ENCODE measurements at regions not wholly inside any gene's neighbourhood (a gene's known extent, or its start where the extent isn't known, plus 50 kb on each side); places are given as distances from the start of the nearest gene placed in this dataset.
"Not testable (repeated sequence)": the region's sequence is repeated elsewhere in the genome, so short reads cannot be mapped to it uniquely, and the experiment has no call there.

DNA sequence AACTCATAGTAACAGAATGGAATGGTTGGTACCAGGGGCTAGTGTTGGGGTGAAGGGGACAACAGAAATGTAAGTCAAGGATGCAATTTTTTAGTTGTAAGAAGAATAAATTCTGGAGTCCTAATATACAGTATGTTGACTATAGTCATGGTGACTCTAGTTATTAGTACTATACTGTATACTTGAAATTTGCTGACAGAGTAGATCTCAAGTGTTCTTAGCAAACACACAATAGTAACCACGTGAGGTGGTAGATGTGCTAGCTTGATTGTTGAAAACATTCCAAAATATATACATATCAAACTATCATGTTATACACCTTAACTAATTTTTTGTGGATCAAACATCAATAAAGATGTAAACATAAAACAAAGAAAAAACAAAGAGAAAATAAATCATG lies 1345.1 kb upstream of the PCDH20 start:
- Histone ChIP-seq H3K23ac (ENCODE audit: low read length) (no peak overlapping the region), H3K79me1 (ENCODE audit: low read length) (no peaks in the 10 kb centered on the region), H3K27ac (ENCODE audit: low read depth, low read length) (no peak overlapping the region), H4K5ac (ENCODE audit: low read length) (no peak overlapping the region), H2AK5ac (ENCODE audit: low read length) (no peak overlapping the region), H2BK5ac (ENCODE audit: low read length) (no peak overlapping the region), H3K4ac (ENCODE audit: low read depth, low read length) (no peak overlapping the region), H3K4me3 (ENCODE audit: low read length) (no peak overlapping the region), H3K56ac (ENCODE audit: low read length) (no peak overlapping the region), H3K79me2 (ENCODE audit: control insufficient read depth, insufficient read depth, low read length) (no peaks in the 10 kb centered on the region), H4K8ac (ENCODE audit: low read depth, low read length) (no peak overlapping the region), H3K36me3 (ENCODE audit: control insufficient read depth, insufficient read depth, low read length) (no peaks in the 10 kb centered on the region), H3K27me3 (ENCODE audit: insufficient read depth, low read length, poor library complexity) (no peaks in the 10 kb centered on the region), H3K4me1 (ENCODE audit: control insufficient read depth, low read depth, low read length) (no peaks in the 10 kb centered on the region), H3K9ac (ENCODE audit: low read length) (no peak overlapping the region), H3K4me2 (ENCODE audit: low read length) (no peak overlapping the region), H3K18ac (ENCODE audit: low read length) (no peak overlapping the region), H2BK120ac (ENCODE audit: low read depth, low read length) (no peak overlapping the region), H2BK15ac (replicated peaks; ENCODE audit: low read depth) (no peak overlapping the region)
- no CpG with 5 or more reads among the region's 1 CpG for WGBS (ENCODE audit: extremely low coverage, insufficient coverage, low lambda C conversion rate)
- DNase-seq: no peak

- Histone ChIP-seq H4K5ac (ENCODE audit: low read length) (no peak overlapping the region), H3K4ac (ENCODE audit: low read depth, low read length) (no peak overlapping the region), H3K79me1 (ENCODE audit: low read length) (no peaks in the 10 kb centered on the region), H3K27me3 (ENCODE audit: insufficient read depth, low read length, poor library complexity) (no peaks in the 10 kb centered on the region), H3K4me2 (ENCODE audit: low read length) (no peak overlapping the region), H2AK5ac (ENCODE audit: low read length) (no peak overlapping the region), H3K56ac (ENCODE audit: low read length) (no peak overlapping the region), H3K79me2 (ENCODE audit: control insufficient read depth, insufficient read depth, low read length) (no peaks in the 10 kb centered on the region), H3K9ac (ENCODE audit: low read length) (no peak overlapping the region), H2BK120ac (ENCODE audit: low read depth, low read length) (no peak overlapping the region), H4K8ac (ENCODE audit: low read depth, low read length) (no peak overlapping the region), H3K18ac (ENCODE audit: low read length) (no peak overlapping the region), H3K27ac (ENCODE audit: low read depth, low read length) (no peak overlapping the region), H2BK5ac (ENCODE audit: low read length) (no peak overlapping the region), H2BK15ac (replicated peaks; ENCODE audit: low read depth) (no peak overlapping the region), H3K23ac (ENCODE audit: low read length) (no peak overlapping the region), H3K36me3 (ENCODE audit: control insufficient read depth, insufficient read depth, low read length) (no peaks in the 10 kb centered on the region), H3K4me3 (ENCODE audit: low read length) (no peak overlapping the region), H3K4me1 (ENCODE audit: control insufficient read depth, low read depth, low read length) (no peaks in the 10 kb centered on the region)
- peak; percentile 51 for DNase-seq
- no CpG with 5 or more reads among the region's 2 CpGs for WGBS (ENCODE audit: extremely low coverage, insufficient coverage, low lambda C conversion rate)
These were observed 1332.0 kb upstream of the PCDH20 start for GRCh38 chr13:62747629-62748028.

DNA sequence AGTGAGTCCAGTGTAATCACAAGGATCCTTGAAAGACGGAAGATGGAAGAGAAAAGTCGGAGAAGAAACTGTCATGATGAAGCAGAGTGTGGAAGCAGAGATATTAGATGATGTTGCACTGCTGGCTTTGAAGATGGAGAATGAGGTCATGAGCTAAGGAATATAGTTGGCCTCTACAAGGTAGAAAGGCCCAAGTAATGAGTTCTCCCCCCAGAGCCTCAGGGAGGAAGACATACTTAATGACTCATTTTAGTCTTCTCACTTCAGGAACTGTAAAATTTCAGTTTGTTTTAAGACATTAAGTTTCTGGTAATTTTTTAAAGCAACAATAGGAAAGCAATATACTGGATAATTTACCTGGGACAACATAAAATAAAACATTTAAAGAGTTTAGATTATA lies 1331.5 kb upstream of the PCDH20 start:
- Histone ChIP-seq H3K4me3 (ENCODE audit: low read length) (no peak overlapping the region), H3K27me3 (ENCODE audit: insufficient read depth, low read length, poor library complexity) (no peaks in the 10 kb centered on the region), H2BK120ac (ENCODE audit: low read depth, low read length) (peak overlapping the region; percentile 38), H3K27ac (ENCODE audit: low read depth, low read length) (no peak overlapping the region), H3K79me2 (ENCODE audit: control insufficient read depth, insufficient read depth, low read length) (no peaks in the 10 kb centered on the region), H4K8ac (ENCODE audit: low read depth, low read length) (no peak overlapping the region), H4K5ac (ENCODE audit: low read length) (no peak overlapping the region), H3K56ac (ENCODE audit: low read length) (no peak overlapping the region), H2BK5ac (ENCODE audit: low read length) (no peak overlapping the region), H3K9ac (ENCODE audit: low read length) (no peak overlapping the region), H2AK5ac (ENCODE audit: low read length) (no peak overlapping the region), H3K4me1 (ENCODE audit: control insufficient read depth, low read depth, low read length) (no peaks in the 10 kb centered on the region), H3K36me3 (ENCODE audit: control insufficient read depth, insufficient read depth, low read length) (no peaks in the 10 kb centered on the region), H3K79me1 (ENCODE audit: low read length) (no peaks in the 10 kb centered on the region), H3K23ac (ENCODE audit: low read length) (no peak overlapping the region), H3K4ac (ENCODE audit: low read depth, low read length) (no peak overlapping the region), H3K4me2 (ENCODE audit: low read length) (no peak overlapping the region), H2BK15ac (replicated peaks; ENCODE audit: low read depth) (no peak overlapping the region), H3K18ac (ENCODE audit: low read length) (no peak overlapping the region)
- peak; percentile 20 for DNase-seq
- WGBS (ENCODE audit: extremely low coverage, insufficient coverage, low lambda C conversion rate): no CpG with 5 or more reads among the region's 2 CpGs

- H3K18ac ChIP-seq (ENCODE audit: low read length); H2BK120ac ChIP-seq (ENCODE audit: low read depth, low read length): not testable (repeated sequence)
- WGBS (ENCODE audit: extremely low coverage, insufficient coverage, low lambda C conversion rate): no CpG with 5 or more reads among the region's 9 CpGs
These were observed 1314.1 kb upstream of the PCDH20 start for GRCh38 chr13:62729746-62730145.

DNA sequence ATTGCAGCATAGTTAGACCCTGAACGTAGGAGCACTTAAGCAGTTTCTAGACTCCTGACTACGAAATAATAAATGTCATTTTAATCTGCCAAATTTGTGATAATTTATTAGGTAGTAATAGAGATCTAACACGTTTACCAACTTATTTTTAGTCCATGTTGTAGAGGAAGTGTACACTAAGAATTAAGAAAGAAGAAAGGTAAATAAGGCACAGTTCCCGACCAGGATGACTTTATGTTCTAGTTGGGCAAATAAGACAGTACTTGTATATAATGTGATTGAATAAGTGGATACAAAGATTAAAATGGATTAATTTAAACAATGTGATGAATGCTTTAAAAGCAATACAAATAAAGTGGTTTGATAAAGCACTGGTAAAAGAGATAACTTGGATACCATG lies 1306.2 kb upstream of the PCDH20 start:
- Histone ChIP-seq H3K9ac (ENCODE audit: low read length) (no peak overlapping the region), H3K56ac (ENCODE audit: low read length) (no peak overlapping the region), H3K23ac (ENCODE audit: low read length) (no peak overlapping the region), H4K8ac (ENCODE audit: low read depth, low read length) (no peak overlapping the region), H3K36me3 (ENCODE audit: control insufficient read depth, insufficient read depth, low read length) (no peaks in the 10 kb centered on the region), H3K4me3 (ENCODE audit: low read length) (no peak overlapping the region), H3K4ac (ENCODE audit: low read depth, low read length) (no peak overlapping the region), H2BK120ac (ENCODE audit: low read depth, low read length) (no peak overlapping the region), H2BK15ac (replicated peaks; ENCODE audit: low read depth) (no peak overlapping the region), H3K79me2 (ENCODE audit: control insufficient read depth, insufficient read depth, low read length) (no peaks in the 10 kb centered on the region), H3K4me2 (ENCODE audit: low read length) (no peak overlapping the region), H4K5ac (ENCODE audit: low read length) (no peak overlapping the region), H2BK5ac (ENCODE audit: low read length) (no peak overlapping the region), H3K4me1 (ENCODE audit: control insufficient read depth, low read depth, low read length) (no peaks in the 10 kb centered on the region), H3K18ac (ENCODE audit: low read length) (no peak overlapping the region), H3K27ac (ENCODE audit: low read depth, low read length) (no peak overlapping the region), H3K27me3 (ENCODE audit: insufficient read depth, low read length, poor library complexity) (no peaks in the 10 kb centered on the region), H3K79me1 (ENCODE audit: low read length) (no peaks in the 10 kb centered on the region), H2AK5ac (ENCODE audit: low read length) (no peak overlapping the region)
- WGBS (ENCODE audit: extremely low coverage, insufficient coverage, low lambda C conversion rate): no CpG with 5 or more reads among the region's 4 CpGs
- DNase-seq: no peak

More at GRCh38 chr13:62729746-62730145, 1314.1 kb upstream of the PCDH20 start:
- not testable (repeated sequence) for H2BK15ac ChIP-seq (replicated peaks; ENCODE audit: low read depth); H3K4me3 ChIP-seq (ENCODE audit: low read length); H2AK5ac ChIP-seq (ENCODE audit: low read length); H4K8ac ChIP-seq (ENCODE audit: low read depth, low read length); H3K4me2 ChIP-seq (ENCODE audit: low read length); H3K4me1 ChIP-seq (ENCODE audit: control insufficient read depth, low read depth, low read length); H2BK5ac ChIP-seq (ENCODE audit: low read length); H3K27me3 ChIP-seq (ENCODE audit: insufficient read depth, low read length, poor library complexity); H3K4ac ChIP-seq (ENCODE audit: low read depth, low read length); H3K79me2 ChIP-seq (ENCODE audit: control insufficient read depth, insufficient read depth, low read length); H3K23ac ChIP-seq (ENCODE audit: low read length); H3K79me1 ChIP-seq (ENCODE audit: low read length); H3K9ac ChIP-seq (ENCODE audit: low read length); H4K5ac ChIP-seq (ENCODE audit: low read length); H3K27ac ChIP-seq (ENCODE audit: low read depth, low read length); H3K56ac ChIP-seq (ENCODE audit: low read length); H3K36me3 ChIP-seq (ENCODE audit: control insufficient read depth, insufficient read depth, low read length); DNase-seq

- not testable (repeated sequence) for H3K4ac ChIP-seq (ENCODE audit: low read depth, low read length); H3K36me3 ChIP-seq (ENCODE audit: control insufficient read depth, insufficient read depth, low read length); H2BK120ac ChIP-seq (ENCODE audit: low read depth, low read length); H3K27me3 ChIP-seq (ENCODE audit: insufficient read depth, low read length, poor library complexity); H4K5ac ChIP-seq (ENCODE audit: low read length); H2AK5ac ChIP-seq (ENCODE audit: low read length); H3K18ac ChIP-seq (ENCODE audit: low read length); H3K27ac ChIP-seq (ENCODE audit: low read depth, low read length); H3K79me1 ChIP-seq (ENCODE audit: low read length); H3K79me2 ChIP-seq (ENCODE audit: control insufficient read depth, insufficient read depth, low read length); H4K8ac ChIP-seq (ENCODE audit: low read depth, low read length); H3K4me3 ChIP-seq (ENCODE audit: low read length); H3K23ac ChIP-seq (ENCODE audit: low read length); H3K9ac ChIP-seq (ENCODE audit: low read length); DNase-seq; H3K4me2 ChIP-seq (ENCODE audit: low read length); H2BK5ac ChIP-seq (ENCODE audit: low read length); H3K4me1 ChIP-seq (ENCODE audit: control insufficient read depth, low read depth, low read length); H3K56ac ChIP-seq (ENCODE audit: low read length); H2BK15ac ChIP-seq (replicated peaks; ENCODE audit: low read depth)
- WGBS (ENCODE audit: extremely low coverage, insufficient coverage, low lambda C conversion rate): no CpG with 5 or more reads among the region's 7 CpGs
These were observed 1296.3 kb upstream of the PCDH20 start for GRCh38 chr13:62711948-62712347.
